Liver (tissue), 8 donors: ENCODE measurements at regions not wholly inside any gene's neighbourhood (a gene's known extent, or its start where the extent isn't known, plus 50 kb on each side); places are given as distances from the start of the nearest gene placed in this dataset.

ENCODE experiments used
- DNase-seq: peaks from one replicate; pipeline ENCODE4 v3.0.0-alpha.2; 2017; ENCODE audit warnings: low spot score
- H3K27ac ChIP-seq, 2 donors: one replicate each; pipeline ENCODE4 v1.7.0; 2013; ENCODE audit warnings: inconsistent platforms in 2 of 2, low read length in 2 of 2, control low read depth in 1 of 2, low read depth in 1 of 2, mild to moderate bottlenecking in 1 of 2
- H3K27me3 ChIP-seq, 4 donors: one replicate each; pipeline versions ENCODE4 v1.6.1 to v1.7.0; 2013; ENCODE audit warnings: low read length in 3 of 4, inconsistent platforms in 1 of 4, mild to moderate bottlenecking in 1 of 4, moderate library complexity in 1 of 4; ENCODE audit not compliant: control insufficient read depth in 4 of 4, insufficient read depth in 4 of 4
- H3K36me3 ChIP-seq, 4 donors: one replicate each; pipeline versions ENCODE4 v1.6.1 to v1.7.0; 2013; ENCODE audit warnings: low read length in 3 of 4, mild to moderate bottlenecking in 3 of 4, low read depth in 1 of 4, moderate library complexity in 1 of 4; ENCODE audit not compliant: control insufficient read depth in 4 of 4, insufficient read depth in 3 of 4
- H3K4me1 ChIP-seq, 4 donors: one replicate each; pipeline versions ENCODE4 v1.6.1 to v1.7.0; 2013; ENCODE audit warnings: low read length in 3 of 4, mild to moderate bottlenecking in 3 of 4, moderate library complexity in 1 of 4; ENCODE audit not compliant: control insufficient read depth in 4 of 4, insufficient read depth in 4 of 4
- H3K4me3 ChIP-seq, 3 donors: one replicate each; pipeline versions ENCODE4 v1.6.1 to v1.7.0; 2013; ENCODE audit warnings: low read length in 3 of 3, control low read depth in 1 of 3, low read depth in 1 of 3, mild to moderate bottlenecking in 1 of 3
- H3K9ac ChIP-seq, 2 donors: one replicate each; pipeline ENCODE4 v1.7.0; 2013; ENCODE audit warnings: low read length in 2 of 2, mild to moderate bottlenecking in 2 of 2, moderate library complexity in 2 of 2, control low read depth in 1 of 2, low read depth in 1 of 2
- H3K9me3 ChIP-seq, 4 donors: one replicate each; pipeline versions ENCODE4 v1.6.1 to v1.7.0; 2013; ENCODE audit warnings: low read length in 3 of 4; ENCODE audit not compliant: control insufficient read depth in 4 of 4
- CTCF ChIP-seq: fragments of 150-350 bp; IDR thresholded peaks from 2 replicates; pipeline ENCODE4 v1.5.1; 2017; ENCODE audit warnings: improper control_type of control experiment, low read depth, low read length; ENCODE audit not compliant: missing input control
- EGR1 ChIP-seq, 2 donors: IDR thresholded peaks; 2 replicates each; pipeline ENCODE4 v1.6.1; 2016 to 2018; ENCODE audit warnings: antibody characterized with exemption in 2 of 2, low read depth in 2 of 2
- FOXA2 ChIP-seq: IDR thresholded peaks from 2 replicates; pipeline ENCODE4 v1.6.1; 2016; ENCODE audit warnings: antibody characterized with exemption
- GABPA ChIP-seq, 2 donors: IDR thresholded peaks in 1 of 2; conservative IDR thresholded peaks in 1 of 2; 2 replicates each; pipeline ENCODE4 v1.6.1; 2016; ENCODE audit warnings: antibody characterized with exemption in 2 of 2, mild to moderate bottlenecking in 1 of 2, moderate library complexity in 1 of 2
- HNF4A ChIP-seq, 2 donors: conservative IDR thresholded peaks; 2 replicates each; pipeline ENCODE4 v1.6.1; 2016; ENCODE audit warnings: antibody characterized with exemption in 2 of 2, mild to moderate bottlenecking in 2 of 2
- HNF4G ChIP-seq: IDR thresholded peaks from 2 replicates; pipeline ENCODE4 v1.6.1; 2016; ENCODE audit warnings: antibody characterized with exemption
- JUND ChIP-seq, 2 donors: IDR thresholded peaks; 2 replicates each; pipeline ENCODE4 v1.6.1; 2016; ENCODE audit warnings: antibody characterized with exemption in 2 of 2
- MAX ChIP-seq: IDR thresholded peaks from 2 replicates; pipeline ENCODE4 v1.6.1; 2016; ENCODE audit warnings: antibody characterized with exemption
- NR2F2 ChIP-seq: IDR thresholded peaks from 2 replicates; pipeline ENCODE4 v1.6.1; 2016; ENCODE audit warnings: antibody characterized with exemption
- RAD21 ChIP-seq, 2 donors: IDR thresholded peaks; 2 replicates each; pipeline ENCODE4 v1.6.1; 2016; ENCODE audit warnings: antibody characterized with exemption in 2 of 2, mild to moderate bottlenecking in 2 of 2
- RXRA ChIP-seq, 2 donors: IDR thresholded peaks; 2 replicates each; pipeline ENCODE4 v1.6.1; 2017 to 2018; ENCODE audit warnings: antibody characterized with exemption in 2 of 2, mild to moderate bottlenecking in 1 of 2
- SP1 ChIP-seq: IDR thresholded peaks from 2 replicates; pipeline ENCODE4 v1.6.1; 2018; ENCODE audit warnings: antibody characterized with exemption, mild to moderate bottlenecking
- TAF1 ChIP-seq: conservative IDR thresholded peaks from 2 replicates; pipeline ENCODE4 v1.6.1; 2016; ENCODE audit warnings: antibody characterized with exemption, mild to moderate bottlenecking
- ZBTB33 ChIP-seq: IDR thresholded peaks from 2 replicates; pipeline ENCODE4 v1.6.1; 2016; ENCODE audit warnings: antibody characterized with exemption
- WGBS: extraction: QIAGEN DNeasy Blood & Tissue Kit; methylation state at CpG from one replicate; pipeline ENCODE4 v1.1.7; 2013; 5-methylcytosine and 5-hydroxymethylcytosine counted together
- TF ChIP-seq, protein P1 (sequence below): IDR thresholded peaks from 2 replicates; pipeline ENCODE4 v1.6.1; 2016; ENCODE audit warnings: antibody characterized with exemption
- donor health status: healthy.
- donor health status: healthy.
- donor health status: healthy.
- donor health status: healthy.
- donor health status: healthy.

DNA sequence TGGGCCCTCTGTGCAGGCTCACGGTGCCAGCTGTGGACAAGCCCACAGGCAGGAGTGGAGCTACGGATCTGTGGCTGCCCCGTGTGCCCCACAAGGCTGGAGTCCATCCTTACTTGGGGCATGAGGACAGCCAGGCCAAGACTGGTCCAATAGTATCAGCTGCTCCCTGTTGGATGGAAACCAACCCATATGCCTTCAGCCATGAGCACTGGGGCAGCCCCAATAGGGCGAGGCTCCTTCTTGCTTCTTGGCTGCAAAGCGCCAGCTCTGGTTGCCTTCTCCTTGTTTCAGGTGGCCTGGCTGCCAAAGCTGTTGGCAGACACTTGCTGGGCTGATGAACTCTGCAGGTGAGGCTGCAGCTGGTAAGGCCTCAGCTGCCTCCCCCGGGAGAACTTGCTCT is 188.0 kb downstream of the ENGASE start:
- TF ChIP-seq TAF1 (no peak), JUND (IDR thresholded peaks at IDR 0.05) (no peak), CTCF (no peak), HNF4A (conservative IDR thresholded peaks at IDR 0.05) (no peak)

DNA sequence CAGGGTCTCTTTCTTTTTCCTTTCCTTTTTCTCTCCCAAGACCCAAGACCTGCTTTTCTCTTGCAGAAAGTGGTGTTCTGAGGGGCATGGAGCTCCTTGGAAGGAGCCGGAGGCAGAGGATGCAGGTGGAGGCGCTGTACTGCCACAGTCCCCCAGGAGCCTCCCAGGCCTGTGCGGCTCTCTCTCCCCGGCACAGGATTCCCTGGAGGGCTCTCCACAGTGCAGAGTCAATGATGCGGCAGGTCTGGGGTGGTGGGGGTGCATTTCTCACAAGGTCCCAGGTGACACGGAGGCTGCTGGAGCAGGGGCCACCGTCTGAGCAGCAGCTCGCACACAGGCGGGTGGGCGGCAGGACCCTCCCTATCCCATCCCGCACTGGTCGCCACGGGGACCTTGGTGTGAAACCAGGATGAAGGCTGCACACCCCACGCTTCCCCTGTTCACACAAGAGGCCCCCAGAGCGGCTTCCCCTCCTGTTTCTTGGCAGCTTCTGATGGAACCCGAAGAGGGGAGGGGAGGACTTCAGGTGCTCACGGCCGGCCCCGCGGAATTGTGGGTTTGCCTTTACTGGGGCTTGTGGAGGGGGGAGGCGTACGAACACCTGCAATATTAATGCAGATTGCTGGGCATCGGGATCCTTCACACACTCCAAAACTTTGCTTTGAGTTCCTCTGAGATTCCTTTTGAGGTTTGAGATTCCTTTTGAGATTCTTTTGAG is 186.9 kb downstream of the ENGASE start:
- Histone ChIP-seq H3K27me3 (no peaks in the 10 kb centered on the region), H3K36me3 (no peaks in the 10 kb centered on the region), H3K9me3 (no peaks in the 10 kb centered on the region), H3K4me3 (no peak overlapping the region), H3K4me1 (no peaks in the 10 kb centered on the region), H3K27ac (no peak overlapping the region), H3K9ac (no peak overlapping the region)
- TF ChIP-seq EGR1 (IDR thresholded peaks at IDR 0.05; ENCODE audit: low read depth in 2 of 2) = no peak
- no peak for TF ChIP-seq NR2F2
- no peak for TF ChIP-seq FOXA2
- no peak for TF ChIP-seq JUND (IDR thresholded peaks at IDR 0.05)
- no peak for TF ChIP-seq GABPA (IDR thresholded peaks at IDR 0.05 in 1 of 2, conservative IDR thresholded peaks at IDR 0.05 in 1 of 2)
- no peak for TF ChIP-seq SP1
- no peak for TF ChIP-seq CTCF
- TF ChIP-seq HNF4G = no peak
- TF ChIP-seq MAX = no peak
- TF ChIP-seq RAD21 (IDR thresholded peaks at IDR 0.05) = no peak
- TF ChIP-seq RXRA (IDR thresholded peaks at IDR 0.05) = no peak
- TF ChIP-seq, protein P1, sequence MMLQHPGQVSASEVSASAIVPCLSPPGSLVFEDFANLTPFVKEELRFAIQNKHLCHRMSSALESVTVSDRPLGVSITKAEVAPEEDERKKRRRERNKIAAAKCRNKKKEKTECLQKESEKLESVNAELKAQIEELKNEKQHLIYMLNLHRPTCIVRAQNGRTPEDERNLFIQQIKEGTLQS = no peak
- no peak for TF ChIP-seq ZBTB33
- no peak for DNase-seq
- WGBS = 76% methylated on average over 23 of the region's 23 CpGs

More for the DNA sequence above, 188.0 kb downstream of the ENGASE start:
- WGBS = 85% methylated on average over 6 of the region's 6 CpGs
- Histone ChIP-seq H3K9me3 (no peaks in the 10 kb centered on the region), H3K27ac (no peak overlapping the region), H3K4me3 (no peak overlapping the region), H3K9ac (no peak overlapping the region), H3K27me3 (peaks cover 0 to 3% (median 0%) of the 10 kb centered on the region in 4 donors), H3K36me3 (no peaks in the 10 kb centered on the region), H3K4me1 (no peaks in the 10 kb centered on the region)
- no peak for DNase-seq
